ENCODE measurements at regions not wholly inside any gene's neighbourhood (a gene's known extent, or its start where the extent isn't known, plus 50 kb on each side); places are given as distances from the start of the nearest gene placed in this dataset.

- no peak for TF ChIP-seq CTCF (conservative IDR thresholded peaks at IDR 0.05)
- no peak for TF ChIP-seq ZFX (IDR thresholded peaks at IDR 0.05)
These were observed 120.8 kb upstream of the TMEM18 start for GRCh38 chr2:797993-798392.
